ENCODE measurements at regions not wholly inside any gene's neighbourhood (a gene's known extent, or its start where the extent isn't known, plus 50 kb on each side); places are given as distances from the start of the nearest gene placed in this dataset.

DNA sequence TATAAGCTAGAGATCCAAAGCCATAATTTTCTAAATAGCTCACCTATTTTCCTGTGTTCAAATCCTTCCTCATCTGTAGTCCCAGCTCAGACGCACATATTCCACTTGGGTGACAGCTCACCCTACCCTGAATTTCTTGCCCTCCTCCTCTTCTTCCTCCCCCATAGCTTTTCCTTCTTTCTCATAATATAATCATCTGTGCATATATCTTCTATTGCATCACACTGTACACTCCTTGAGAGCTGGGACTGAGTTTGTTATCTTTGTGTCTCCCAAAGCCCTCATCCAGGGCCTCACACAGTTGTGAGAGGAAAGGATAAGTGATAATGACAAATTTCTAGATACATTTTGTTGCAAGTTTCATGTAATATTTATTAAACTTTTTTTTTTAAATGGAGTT lies 55.9 kb upstream of the RTN4 start:
- TF ChIP-seq BHLHE40 (IDR thresholded peaks at IDR 0.05; ENCODE audit: borderline replicate concordance) (no peak), SP1 (IDR thresholded peaks at IDR 0.05) (no peak), HDGF (IDR thresholded peaks at IDR 0.05; ENCODE audit: borderline replicate concordance) (no peak), ZNF384 (IDR thresholded peaks at IDR 0.05) (no peak), FOXM1 (IDR thresholded peaks at IDR 0.05; ENCODE audit: borderline replicate concordance) (no peak)

Measured in HEK293T (cell line).